Neural cell (in vitro differentiated cells): ENCODE measurements at regions not wholly inside any gene's neighbourhood (a gene's known extent, or its start where the extent isn't known, plus 50 kb on each side); places are given as distances from the start of the nearest gene placed in this dataset.

Experiments used
- H2AFZ ChIP-seq: fragments of 200-600, 300-800 bp; sonication (generic), shearing (Covaris generic); 2 replicates; pipeline ENCODE4 v1.6.0; 2014; ENCODE audit warnings: low read depth, mild to moderate bottlenecking, antibody characterized with exemption, low read length, moderate library complexity
- H3F3A ChIP-seq: fragments of 200-600 bp; shearing (Covaris generic); 2 replicates; pipeline ENCODE4 v1.6.1; 2016; ENCODE audit warnings: mild to moderate bottlenecking, moderate library complexity, mixed read lengths, antibody characterized with exemption, low read length; ENCODE audit not compliant: insufficient read depth, poor library complexity, severe bottlenecking
- H3K27ac ChIP-seq: fragments of 200-600, 300-800 bp; sonication (generic), shearing (Covaris generic); 2 replicates; pipeline ENCODE4 v1.5.1; 2014; ENCODE audit warnings: mild to moderate bottlenecking, low read length, moderate library complexity
- H3K27me3 ChIP-seq: fragments of 300-800, 200-600 bp; sonication (generic), shearing (Covaris generic); 2 replicates; pipeline ENCODE4 v1.6.0; 2014; ENCODE audit warnings: mild to moderate bottlenecking, low read depth, low read length, moderate library complexity; ENCODE audit not compliant: insufficient read depth
- H3K36me3 ChIP-seq: fragments of 300-800, 200-600 bp; sonication (generic), shearing (Covaris generic); 2 replicates; pipeline ENCODE4 v1.5.1; 2014; ENCODE audit warnings: mild to moderate bottlenecking, antibody characterized with exemption, low read length, moderate library complexity; ENCODE audit not compliant: insufficient read depth
- H3K4me2 ChIP-seq: fragments of 300-800, 200-600 bp; sonication (generic), shearing (Covaris generic); 2 replicates; pipeline ENCODE4 v1.6.0; 2014; ENCODE audit warnings: mild to moderate bottlenecking, low read length
- H3K4me3 ChIP-seq: fragments of 300-800, 200-600 bp; sonication (generic), shearing (Covaris generic); 2 replicates; pipeline ENCODE4 v1.5.1; 2014; ENCODE audit warnings: mild to moderate bottlenecking, low read length, moderate library complexity
- H3K79me2 ChIP-seq: fragments of 200-600 bp; shearing (Covaris generic); replicated peaks from 2 replicates; pipeline ENCODE4 v1.6.0; 2014; ENCODE audit warnings: mild to moderate bottlenecking, low read length, moderate library complexity; ENCODE audit not compliant: insufficient read depth
- H3K9ac ChIP-seq: fragments of 300-800, 200-600 bp; sonication (generic), shearing (Covaris generic); 2 replicates; pipeline ENCODE4 v1.6.1; 2016; ENCODE audit warnings: mild to moderate bottlenecking, low read length, mixed read lengths
- H3K9me2 ChIP-seq: fragments of 200-600 bp; shearing (Covaris generic); 2 replicates; pipeline ENCODE4 v1.6.1; 2016; ENCODE audit warnings: mild to moderate bottlenecking, low read length, mixed read lengths; ENCODE audit not compliant: insufficient read depth
- H3K9me3 ChIP-seq: fragments of 200-600, 300-800 bp; sonication (generic), shearing (Covaris generic); 2 replicates; pipeline ENCODE4 v1.6.1; 2016; ENCODE audit warnings: mild to moderate bottlenecking, mixed run types, low read length, moderate library complexity, mixed read lengths
- H4K20me1 ChIP-seq: fragments of 200-600 bp; shearing (Covaris generic); 2 replicates; pipeline ENCODE4 v1.6.1; 2016; ENCODE audit warnings: mild to moderate bottlenecking, mixed run types; ENCODE audit not compliant: insufficient read depth
- CTCF ChIP-seq: fragments of 450-650 bp; IDR thresholded peaks from 2 replicates; pipeline ENCODE4 v1.5.1; 2014; ENCODE audit warnings: antibody characterized with exemption, mild to moderate bottlenecking, moderate library complexity; ENCODE audit not compliant: poor library complexity, severe bottlenecking
- EP300 ChIP-seq: fragments of 450-650 bp; conservative IDR thresholded peaks from 2 replicates; pipeline ENCODE4 v1.6.1; 2014; ENCODE audit warnings: antibody characterized with exemption, mild to moderate bottlenecking, moderate library complexity; ENCODE audit not compliant: poor library complexity, severe bottlenecking
- EZH2 ChIP-seq: fragments of 200-600, 300-800 bp; shearing (Covaris generic), sonication (generic); IDR thresholded peaks from 2 replicates; pipeline ENCODE4 v1.6.1; 2014; ENCODE audit warnings: antibody characterized with exemption, low read length, borderline replicate concordance, mild to moderate bottlenecking; ENCODE audit not compliant: insufficient read depth, poor library complexity, severe bottlenecking
- MXI1 ChIP-seq: fragments of 450-650 bp; conservative IDR thresholded peaks from 2 replicates; pipeline ENCODE4 v1.6.1; 2014; ENCODE audit warnings: antibody characterized with exemption, mild to moderate bottlenecking; ENCODE audit not compliant: poor library complexity, severe bottlenecking
- POLR2AphosphoS5 ChIP-seq: IDR thresholded peaks from 2 replicates; pipeline ENCODE4 v1.6.1; 2012
- RAD21 ChIP-seq: fragments of 450-650 bp; conservative IDR thresholded peaks from 2 replicates; pipeline ENCODE4 v1.6.1; 2014; ENCODE audit warnings: antibody characterized with exemption, mild to moderate bottlenecking, moderate library complexity
- SMC3 ChIP-seq: fragments of 450-650 bp; conservative IDR thresholded peaks from 2 replicates; pipeline ENCODE4 v1.6.1; 2014; ENCODE audit warnings: antibody characterized with exemption, mild to moderate bottlenecking, moderate library complexity; ENCODE audit not compliant: poor library complexity
- TAF1 ChIP-seq: IDR thresholded peaks from 2 replicates; pipeline ENCODE4 v1.6.1; 2012; ENCODE audit warnings: low read depth
- TF ChIP-seq, protein P1 (sequence below): IDR thresholded peaks from 2 replicates; pipeline ENCODE4 v1.6.1; 2012; ENCODE audit warnings: borderline replicate concordance

GRCh38 chr13:89454681-89455080 lies 1783.5 kb downstream of the SLITRK5 start:
- H3K9ac ChIP-seq = no peak overlapping the region
- H3K36me3 ChIP-seq = no peaks in the 10 kb centered on the region
- H2AFZ ChIP-seq = no peak overlapping the region
- no peak overlapping the region for H3K4me2 ChIP-seq
- TF ChIP-seq SMC3 (no peak), TAF1 (no peak), EZH2 (no peak), CTCF (no peak), RAD21 (no peak)
- TF ChIP-seq, protein P1, sequence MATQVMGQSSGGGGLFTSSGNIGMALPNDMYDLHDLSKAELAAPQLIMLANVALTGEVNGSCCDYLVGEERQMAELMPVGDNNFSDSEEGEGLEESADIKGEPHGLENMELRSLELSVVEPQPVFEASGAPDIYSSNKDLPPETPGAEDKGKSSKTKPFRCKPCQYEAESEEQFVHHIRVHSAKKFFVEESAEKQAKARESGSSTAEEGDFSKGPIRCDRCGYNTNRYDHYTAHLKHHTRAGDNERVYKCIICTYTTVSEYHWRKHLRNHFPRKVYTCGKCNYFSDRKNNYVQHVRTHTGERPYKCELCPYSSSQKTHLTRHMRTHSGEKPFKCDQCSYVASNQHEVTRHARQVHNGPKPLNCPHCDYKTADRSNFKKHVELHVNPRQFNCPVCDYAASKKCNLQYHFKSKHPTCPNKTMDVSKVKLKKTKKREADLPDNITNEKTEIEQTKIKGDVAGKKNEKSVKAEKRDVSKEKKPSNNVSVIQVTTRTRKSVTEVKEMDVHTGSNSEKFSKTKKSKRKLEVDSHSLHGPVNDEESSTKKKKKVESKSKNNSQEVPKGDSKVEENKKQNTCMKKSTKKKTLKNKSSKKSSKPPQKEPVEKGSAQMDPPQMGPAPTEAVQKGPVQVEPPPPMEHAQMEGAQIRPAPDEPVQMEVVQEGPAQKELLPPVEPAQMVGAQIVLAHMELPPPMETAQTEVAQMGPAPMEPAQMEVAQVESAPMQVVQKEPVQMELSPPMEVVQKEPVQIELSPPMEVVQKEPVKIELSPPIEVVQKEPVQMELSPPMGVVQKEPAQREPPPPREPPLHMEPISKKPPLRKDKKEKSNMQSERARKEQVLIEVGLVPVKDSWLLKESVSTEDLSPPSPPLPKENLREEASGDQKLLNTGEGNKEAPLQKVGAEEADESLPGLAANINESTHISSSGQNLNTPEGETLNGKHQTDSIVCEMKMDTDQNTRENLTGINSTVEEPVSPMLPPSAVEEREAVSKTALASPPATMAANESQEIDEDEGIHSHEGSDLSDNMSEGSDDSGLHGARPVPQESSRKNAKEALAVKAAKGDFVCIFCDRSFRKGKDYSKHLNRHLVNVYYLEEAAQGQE = no peak
- no peaks in the 10 kb centered on the region for H3K79me2 ChIP-seq
- no peaks in the 10 kb centered on the region for H3K9me3 ChIP-seq
- no peak overlapping the region for H3K27ac ChIP-seq
- no peaks in the 10 kb centered on the region for H3K9me2 ChIP-seq
- no peaks in the 10 kb centered on the region for H3F3A ChIP-seq
- no peak overlapping the region for H3K4me3 ChIP-seq
- H4K20me1 ChIP-seq = no peaks in the 10 kb centered on the region
- H3K27me3 ChIP-seq = no peaks in the 10 kb centered on the region

DNA sequence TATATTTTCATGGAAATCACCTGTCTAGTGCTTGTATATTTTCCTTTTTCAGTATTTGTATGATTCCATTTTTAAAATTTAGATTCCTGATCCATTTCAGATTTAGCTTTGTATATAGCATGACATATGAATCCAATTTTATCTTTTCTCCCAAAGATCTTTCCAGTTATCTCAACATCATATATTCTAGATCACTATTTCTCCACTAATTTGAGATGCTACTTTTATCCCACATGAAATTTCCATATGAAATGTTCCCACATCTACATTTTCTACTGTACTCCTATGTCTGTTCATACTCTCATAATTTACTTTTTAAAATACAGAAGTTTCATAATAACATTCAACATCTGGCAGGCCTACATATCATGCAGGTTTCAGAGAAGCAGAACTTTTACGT lies 1784.1 kb downstream of the SLITRK5 start:
- no peak for TF ChIP-seq TAF1
- TF ChIP-seq RAD21 = no peak
- no peak for TF ChIP-seq EZH2
- TF ChIP-seq EP300 = no peak
- no peak for TF ChIP-seq POLR2AphosphoS5
- TF ChIP-seq SMC3 = no peak
- H4K20me1 ChIP-seq = no peaks in the 10 kb centered on the region

DNA sequence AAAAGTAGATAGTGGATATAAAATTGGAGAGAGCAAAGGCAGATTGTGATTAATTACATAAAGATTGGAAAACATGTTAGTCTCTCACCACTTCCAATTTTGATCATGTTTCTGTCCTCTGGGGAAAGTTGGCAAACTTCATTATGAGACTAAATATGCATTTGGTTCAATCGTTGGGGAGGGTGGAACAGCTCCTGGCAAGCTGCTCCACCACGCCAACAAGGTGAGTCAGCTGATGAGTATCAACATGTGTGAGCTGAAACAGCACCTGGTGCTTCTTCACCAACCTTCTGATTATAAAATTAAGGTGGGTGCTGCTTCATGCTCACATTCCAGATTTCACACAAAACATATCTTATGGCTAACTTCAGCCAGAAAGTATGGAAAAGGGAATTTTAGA lies 1784.6 kb downstream of the SLITRK5 start:
- TF ChIP-seq EZH2 (no peak), RAD21 (no peak), TAF1 (no peak), SMC3 (no peak), POLR2AphosphoS5 (no peak), MXI1 (no peak), CTCF (no peak), EP300 (no peak)
- TF ChIP-seq, protein P1 = no peak

More for the DNA sequence above, 1784.1 kb downstream of the SLITRK5 start:
- Histone ChIP-seq H3K4me2 (no peak overlapping the region), H3K9me2 (no peaks in the 10 kb centered on the region), H3K36me3 (no peaks in the 10 kb centered on the region), H3K27me3 (no peaks in the 10 kb centered on the region), H3K4me3 (no peak overlapping the region), H3K9me3 (no peaks in the 10 kb centered on the region), H3F3A (no peaks in the 10 kb centered on the region), H2AFZ (no peak overlapping the region), H3K27ac (no peak overlapping the region), H3K9ac (no peak overlapping the region), H3K79me2 (no peaks in the 10 kb centered on the region)

More for the DNA sequence above, 1784.6 kb downstream of the SLITRK5 start:
- Histone ChIP-seq H3K9me3 (no peaks in the 10 kb centered on the region), H2AFZ (no peak overlapping the region), H3F3A (no peaks in the 10 kb centered on the region), H3K4me2 (no peak overlapping the region), H4K20me1 (no peaks in the 10 kb centered on the region), H3K27me3 (no peaks in the 10 kb centered on the region), H3K79me2 (no peaks in the 10 kb centered on the region), H3K4me3 (no peak overlapping the region), H3K36me3 (no peaks in the 10 kb centered on the region), H3K9ac (no peak overlapping the region), H3K27ac (no peak overlapping the region), H3K9me2 (no peaks in the 10 kb centered on the region)
